ES-I3 (cell line): ENCODE measurements at regions not wholly inside any gene's neighbourhood (a gene's known extent, or its start where the extent isn't known, plus 50 kb on each side); places are given as distances from the start of the nearest gene placed in this dataset.

Source experiments
- H3K36me3 ChIP-seq: 2 replicates; pipeline ENCODE4 v1.6.1; 2013; ENCODE audit warnings: mild to moderate bottlenecking, low read length, control low read depth, moderate library complexity; ENCODE audit not compliant: insufficient read depth
- H3K4me1 ChIP-seq: 2 replicates; pipeline ENCODE4 v1.6.1; 2013; ENCODE audit warnings: mild to moderate bottlenecking, control low read depth, low read length; ENCODE audit not compliant: insufficient read depth
- H3K9ac ChIP-seq: 2 replicates; pipeline ENCODE4 v1.6.1; 2013; ENCODE audit warnings: low read depth, mild to moderate bottlenecking, low read length, moderate library complexity
- H3K9me3 ChIP-seq: 2 replicates; pipeline ENCODE4 v1.6.1; 2013; ENCODE audit warnings: mild to moderate bottlenecking, low read length, moderate library complexity; ENCODE audit not compliant: control insufficient read depth, insufficient read depth

DNA sequence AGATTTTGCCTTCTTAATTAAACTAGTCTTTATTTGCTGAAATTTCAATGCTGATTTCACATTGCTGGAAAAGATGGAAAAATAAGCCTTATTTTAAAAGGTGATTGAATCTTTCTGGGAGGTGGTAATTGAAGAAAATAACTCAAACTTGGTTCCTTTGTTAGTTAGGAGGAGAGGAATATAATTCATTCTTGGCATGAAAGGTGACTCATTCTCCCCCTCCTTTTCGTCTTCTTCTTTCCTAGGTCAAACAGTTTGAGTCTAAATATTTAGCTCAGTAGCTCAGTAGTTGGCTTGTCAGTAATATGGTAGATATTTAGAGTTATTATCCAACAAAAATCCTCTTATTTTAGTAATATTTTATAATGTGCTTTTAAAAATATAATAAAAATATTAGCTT, 353.9 kb upstream of the MEF2C start:
- Histone ChIP-seq H3K4me1 (no peaks in the 10 kb centered on the region), H3K36me3 (no peaks in the 10 kb centered on the region), H3K9me3 (no peaks in the 10 kb centered on the region), H3K9ac (no peak overlapping the region)

DNA sequence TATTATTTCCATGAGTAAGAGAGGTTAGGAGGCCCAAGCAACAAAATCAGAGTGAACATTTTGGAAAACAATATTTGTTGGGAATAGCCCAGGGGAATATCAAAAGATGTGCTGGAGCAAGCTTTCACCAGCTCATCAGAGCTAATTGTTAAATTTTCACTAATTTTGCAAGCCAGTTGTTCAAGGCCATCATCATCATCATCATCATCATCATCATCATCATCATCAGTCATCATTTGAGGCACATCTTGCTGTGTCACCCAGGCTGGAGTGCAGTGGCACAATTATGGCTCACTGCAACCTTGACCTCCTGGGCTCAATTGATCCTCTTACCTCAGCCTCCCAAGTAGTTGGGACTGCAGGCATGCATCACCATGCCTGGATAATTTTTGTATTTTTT, 350.5 kb upstream of the MEF2C start:
- H3K4me1 ChIP-seq, result no peaks in the 10 kb centered on the region
- H3K9ac ChIP-seq, result no peak overlapping the region
- H3K9me3 ChIP-seq, result no peaks in the 10 kb centered on the region
- no peaks in the 10 kb centered on the region for H3K36me3 ChIP-seq

DNA sequence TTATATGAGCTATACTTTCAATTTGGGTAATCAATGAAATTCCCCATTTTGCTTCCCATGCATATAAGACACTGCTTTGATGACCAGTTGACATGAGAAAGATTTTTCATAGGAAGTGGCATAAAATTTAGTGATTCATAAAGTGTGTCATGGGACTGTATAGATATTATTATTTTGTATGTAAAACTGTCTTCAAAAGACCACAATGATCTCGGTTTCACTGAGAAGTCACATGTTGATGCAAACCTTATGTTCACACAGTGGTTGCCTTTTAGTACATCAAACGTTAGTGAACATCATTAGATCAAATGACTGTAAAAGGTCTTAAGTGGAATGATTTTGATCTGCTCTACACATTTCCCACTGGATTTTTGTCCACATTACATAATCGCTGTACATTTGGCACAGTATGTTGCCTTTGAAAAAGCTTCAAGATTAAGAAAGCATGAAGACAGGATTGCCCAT, 349.2 kb upstream of the MEF2C start:
- Histone ChIP-seq H3K9me3 (no peaks in the 10 kb centered on the region), H3K4me1 (no peaks in the 10 kb centered on the region), H3K9ac (no peak overlapping the region), H3K36me3 (no peaks in the 10 kb centered on the region)

DNA sequence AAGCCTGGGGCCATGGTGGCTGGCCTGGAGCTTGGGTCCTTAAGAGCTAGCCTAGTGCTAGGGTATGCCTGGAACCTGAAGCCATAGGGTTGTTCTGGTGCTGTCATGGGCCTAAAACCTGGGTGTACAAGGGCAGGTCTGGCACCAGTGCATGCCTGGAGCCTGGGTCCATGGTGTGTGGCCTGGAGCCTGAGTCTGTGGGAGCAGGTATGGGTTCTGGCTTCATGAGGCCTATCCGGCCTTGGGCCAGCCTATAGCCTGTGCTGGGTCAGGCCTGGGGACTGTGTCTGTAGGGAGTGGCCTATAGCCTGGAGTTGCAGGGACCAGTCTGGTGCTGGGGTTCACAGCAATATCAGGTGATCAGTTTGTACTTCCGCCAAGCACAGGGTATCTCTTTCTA, 347.2 kb upstream of the MEF2C start:
- no peaks in the 10 kb centered on the region for H3K4me1 ChIP-seq

DNA sequence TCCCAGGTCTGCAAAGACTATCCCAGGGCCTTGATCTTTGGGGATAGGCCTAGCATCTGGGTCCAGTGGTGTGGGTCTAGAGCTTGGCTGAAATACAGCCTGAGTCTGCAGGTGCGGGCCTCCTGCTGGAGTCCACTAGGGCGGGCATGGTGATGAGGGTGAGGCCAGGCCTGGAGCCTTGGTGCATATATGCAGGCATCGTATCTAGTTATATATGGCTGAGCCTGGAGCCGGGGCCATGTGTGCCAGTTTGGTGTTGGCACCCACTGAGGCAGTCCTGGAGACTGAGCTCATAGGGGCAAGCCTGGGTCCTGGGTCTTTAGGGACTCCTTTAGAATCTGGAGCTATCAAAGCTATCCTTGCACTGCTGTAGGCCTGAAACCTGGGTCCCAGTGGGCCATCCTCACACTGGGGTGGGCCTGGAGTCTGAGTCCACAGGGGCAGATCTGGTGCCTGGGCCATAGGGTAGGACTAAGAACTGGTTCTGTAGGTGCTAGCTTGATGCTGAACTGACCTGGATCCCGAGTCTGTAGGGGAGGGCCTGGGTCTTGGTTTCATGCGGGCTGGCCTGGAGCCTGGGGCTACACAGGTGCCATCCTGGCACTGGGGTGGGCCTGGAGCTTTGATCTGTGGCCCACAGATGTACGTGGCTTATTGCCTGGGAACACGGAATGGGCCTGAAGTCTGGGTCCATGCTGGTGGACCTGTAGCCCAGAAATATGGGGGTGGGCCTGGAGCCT, 346.5 kb upstream of the MEF2C start:
- Histone ChIP-seq H3K9ac (no peak overlapping the region), H3K36me3 (no peaks in the 10 kb centered on the region), H3K4me1 (no peaks in the 10 kb centered on the region), H3K9me3 (no peaks in the 10 kb centered on the region)

More for the DNA sequence above, 347.2 kb upstream of the MEF2C start:
- Histone ChIP-seq H3K36me3 (no peaks in the 10 kb centered on the region), H3K9me3 (no peaks in the 10 kb centered on the region), H3K9ac (no peak overlapping the region)

DNA sequence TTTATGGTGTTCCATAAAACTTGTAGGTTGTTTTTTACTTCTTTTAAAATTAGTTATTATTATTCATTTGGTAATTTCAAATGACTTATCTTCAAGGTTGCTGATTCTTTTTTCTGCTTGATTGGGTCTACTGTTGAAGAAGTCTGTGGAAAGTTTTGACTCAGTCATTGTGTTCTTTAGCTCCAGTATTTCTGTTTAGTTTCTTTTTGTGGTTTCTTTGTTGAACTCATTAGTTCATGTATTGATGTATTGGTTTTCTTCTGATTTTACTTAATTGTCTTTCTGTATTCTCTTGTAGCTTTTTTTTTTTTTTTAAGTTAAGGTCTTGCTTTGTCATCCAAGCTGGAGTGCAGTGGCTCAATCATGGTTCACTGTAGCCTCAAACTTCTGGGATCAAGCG, 345.4 kb upstream of the MEF2C start:
- H3K9ac ChIP-seq, result no peak overlapping the region
- no peaks in the 10 kb centered on the region for H3K4me1 ChIP-seq
- no peaks in the 10 kb centered on the region for H3K36me3 ChIP-seq

DNA sequence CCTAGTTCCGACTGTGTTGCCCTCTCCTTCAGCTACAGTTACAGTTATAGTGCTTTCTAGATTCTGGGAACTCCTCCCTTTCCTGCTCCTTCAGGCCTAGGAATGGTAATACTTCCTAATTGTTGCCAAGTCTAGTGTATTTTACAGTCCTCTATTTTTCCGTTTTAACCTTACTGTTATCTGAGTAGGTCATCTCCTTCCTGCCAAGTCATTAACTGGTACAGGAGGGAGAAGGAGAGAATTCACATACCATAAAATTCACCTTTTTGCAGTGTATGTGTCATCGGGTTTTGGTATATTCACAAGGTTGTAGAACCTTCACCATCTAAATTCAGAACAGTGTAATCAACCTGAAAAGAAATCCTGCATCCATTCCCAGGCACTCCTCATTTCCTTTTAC, 335.4 kb upstream of the MEF2C start:
- Histone ChIP-seq H3K4me1 (no peaks in the 10 kb centered on the region), H3K36me3 (no peaks in the 10 kb centered on the region), H3K9ac (no peak overlapping the region), H3K9me3 (no peaks in the 10 kb centered on the region)

More for the DNA sequence above, 345.4 kb upstream of the MEF2C start:
- no peaks in the 10 kb centered on the region for H3K9me3 ChIP-seq

DNA sequence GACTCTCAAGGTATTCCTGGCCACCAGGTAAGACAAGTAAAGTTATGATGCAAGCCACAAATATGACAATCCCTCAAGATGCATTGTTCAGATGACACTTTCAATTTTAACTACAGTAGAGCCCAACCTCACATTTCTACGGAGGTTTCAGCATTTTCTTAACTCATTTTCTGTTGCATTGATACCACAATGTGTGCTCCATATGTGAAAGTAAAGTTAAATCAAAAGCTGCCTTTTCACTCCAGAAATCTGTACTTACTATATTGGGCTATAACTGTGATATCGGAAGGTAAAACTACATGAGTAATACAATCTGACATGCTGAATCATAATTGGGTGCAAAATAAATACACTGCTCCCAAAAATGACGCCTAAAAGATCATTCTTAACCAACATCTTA, 333.6 kb upstream of the MEF2C start:
- Histone ChIP-seq H3K9me3 (no peaks in the 10 kb centered on the region), H3K4me1 (no peaks in the 10 kb centered on the region), H3K9ac (no peak overlapping the region), H3K36me3 (no peaks in the 10 kb centered on the region)

DNA sequence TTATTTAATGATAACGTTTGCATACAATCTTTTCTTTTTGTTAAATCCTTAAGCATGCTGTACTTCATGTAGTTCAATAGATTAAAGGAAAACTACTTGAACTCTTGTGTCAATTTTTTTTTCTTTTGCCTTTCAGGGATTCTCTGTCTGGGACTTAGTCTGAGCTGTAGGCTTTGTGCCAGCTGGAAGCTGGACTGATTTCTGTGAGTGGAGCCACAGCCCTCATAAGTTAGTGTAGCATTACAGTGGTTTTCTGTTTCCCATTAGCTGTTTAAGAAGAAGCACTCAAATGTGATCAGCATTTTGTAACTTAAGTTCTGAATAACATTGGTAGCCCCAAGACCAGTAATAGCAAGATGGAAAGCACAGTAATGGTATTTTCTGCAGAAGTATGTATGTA, 330.6 kb upstream of the MEF2C start:
- Histone ChIP-seq H3K36me3 (no peaks in the 10 kb centered on the region), H3K4me1 (no peaks in the 10 kb centered on the region), H3K9ac (no peak overlapping the region), H3K9me3 (no peaks in the 10 kb centered on the region)

DNA sequence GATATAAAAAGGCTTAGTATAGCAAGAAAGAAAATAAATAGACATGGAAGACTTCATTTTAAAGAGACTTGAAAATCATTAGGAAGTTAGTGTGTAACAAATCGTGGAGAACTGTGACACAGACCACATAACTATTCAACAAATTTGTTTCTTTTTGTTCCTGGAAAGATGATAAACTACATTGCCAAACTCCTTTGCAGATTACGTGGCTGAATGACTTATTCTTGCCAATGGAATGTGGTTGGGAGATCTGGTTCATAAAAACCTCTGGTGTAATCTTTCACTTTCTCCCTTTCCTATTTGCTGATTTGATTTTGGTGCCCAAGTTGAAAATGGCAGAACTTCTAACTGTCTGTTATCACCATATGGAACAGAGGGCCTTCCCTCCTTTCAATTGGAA, 328.9 kb upstream of the MEF2C start:
- H3K4me1 ChIP-seq, result no peaks in the 10 kb centered on the region
- no peaks in the 10 kb centered on the region for H3K9me3 ChIP-seq
- no peak overlapping the region for H3K9ac ChIP-seq
- H3K36me3 ChIP-seq, result no peaks in the 10 kb centered on the region

DNA sequence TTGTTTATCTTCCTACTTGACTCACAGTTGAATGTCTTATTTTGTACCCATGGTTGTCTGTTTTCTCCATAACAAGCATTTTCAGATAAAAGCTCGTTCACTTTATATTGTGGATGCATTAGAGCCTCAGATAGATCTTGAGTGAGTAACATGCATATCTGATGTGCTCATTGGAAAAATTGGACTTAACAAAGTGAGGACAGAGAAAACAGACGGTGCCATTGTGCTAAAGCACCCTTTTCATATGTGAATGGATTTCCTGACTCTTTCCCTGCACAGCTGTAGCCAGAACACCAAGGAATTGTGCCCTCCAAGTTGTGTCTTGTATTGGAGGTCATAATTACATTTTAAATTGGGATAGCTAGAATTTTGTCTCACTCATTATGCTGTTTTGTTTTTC, 325.8 kb upstream of the MEF2C start:
- Histone ChIP-seq H3K36me3 (no peaks in the 10 kb centered on the region), H3K9me3 (no peaks in the 10 kb centered on the region), H3K4me1 (no peaks in the 10 kb centered on the region), H3K9ac (no peak overlapping the region)

DNA sequence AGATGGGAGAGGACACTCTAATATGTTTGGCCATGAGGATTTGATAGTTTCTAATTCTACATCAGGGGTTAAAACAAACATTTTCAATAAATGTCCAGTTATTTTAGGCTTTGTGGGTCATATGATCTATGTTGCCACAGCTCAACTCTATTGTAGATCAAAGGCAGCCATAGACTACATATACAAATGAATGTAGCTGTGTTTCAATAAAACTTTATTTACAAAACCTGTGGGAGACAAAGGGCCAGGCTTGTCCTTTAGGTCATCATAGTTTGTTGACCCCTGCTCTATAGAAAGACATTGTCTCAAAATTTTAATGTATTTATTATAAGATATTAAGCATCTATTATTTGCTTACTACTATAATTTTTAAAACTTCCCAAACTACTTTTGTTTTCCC, 325.4 kb upstream of the MEF2C start:
- no peak overlapping the region for H3K9ac ChIP-seq
- no peaks in the 10 kb centered on the region for H3K9me3 ChIP-seq

DNA sequence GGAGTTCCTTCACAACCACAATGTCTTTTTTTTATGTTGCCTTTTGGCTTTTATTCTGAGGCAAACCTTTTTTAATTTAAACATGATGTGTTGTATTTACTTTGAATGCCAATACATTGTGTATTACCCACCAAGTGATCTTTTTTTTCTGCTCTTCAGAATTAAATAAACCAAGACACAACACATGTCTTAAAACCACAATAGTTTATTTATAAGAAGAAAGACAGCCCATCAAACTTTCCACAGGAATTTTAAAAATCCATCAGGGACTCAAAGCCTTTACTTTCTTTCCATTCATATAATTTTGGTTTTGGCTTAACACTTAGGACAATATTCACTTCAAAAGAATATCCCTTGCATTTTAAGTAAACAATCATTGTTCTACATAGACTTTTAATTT, 321.8 kb upstream of the MEF2C start:
- no peak overlapping the region for H3K9ac ChIP-seq
- no peaks in the 10 kb centered on the region for H3K9me3 ChIP-seq
- no peaks in the 10 kb centered on the region for H3K36me3 ChIP-seq
- no peaks in the 10 kb centered on the region for H3K4me1 ChIP-seq

More for the DNA sequence above, 325.4 kb upstream of the MEF2C start:
- no peaks in the 10 kb centered on the region for H3K4me1 ChIP-seq
- H3K36me3 ChIP-seq, result no peaks in the 10 kb centered on the region

DNA sequence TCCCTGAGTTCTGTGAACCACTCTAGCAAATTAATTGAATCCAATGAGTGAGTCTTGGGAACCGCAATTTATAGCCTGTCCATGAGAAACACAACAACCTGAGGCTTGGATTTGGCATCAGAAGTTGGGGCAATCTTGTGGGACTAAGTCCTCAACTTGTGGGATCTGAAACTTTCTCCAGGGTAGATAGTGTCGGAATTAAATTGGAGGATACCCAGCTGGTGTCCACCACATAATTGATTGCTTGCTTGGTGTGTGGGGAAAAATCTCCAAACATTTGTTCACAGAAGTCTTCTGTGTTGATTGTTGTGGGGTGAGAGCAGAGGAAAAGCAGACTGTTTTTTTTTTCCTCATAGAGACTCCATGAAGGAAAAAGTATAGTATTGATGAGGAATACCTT, 320.6 kb upstream of the MEF2C start:
- H3K4me1 ChIP-seq, result no peaks in the 10 kb centered on the region
- no peaks in the 10 kb centered on the region for H3K36me3 ChIP-seq
- no peaks in the 10 kb centered on the region for H3K9me3 ChIP-seq
- no peak overlapping the region for H3K9ac ChIP-seq

DNA sequence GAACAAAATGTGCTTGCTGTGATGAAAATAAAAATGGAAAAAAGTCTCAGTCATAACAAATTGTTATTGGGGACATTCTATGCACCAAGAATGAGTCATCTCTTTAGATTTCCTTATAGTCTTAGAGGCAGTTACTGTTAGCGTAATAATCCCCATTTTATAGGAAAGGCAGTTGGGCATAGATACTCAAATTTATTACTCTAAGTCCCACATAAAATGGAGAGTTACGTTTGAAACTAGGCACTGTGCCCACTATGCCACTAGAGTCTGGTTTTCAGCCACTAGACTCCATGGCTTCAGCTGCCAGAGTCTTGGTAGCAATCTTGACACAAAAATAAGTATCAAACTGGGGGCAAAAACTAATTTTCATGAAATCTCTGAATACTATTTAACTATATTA, 317.9 kb upstream of the MEF2C start:
- H3K36me3 ChIP-seq, result no peaks in the 10 kb centered on the region
- no peak overlapping the region for H3K9ac ChIP-seq
- H3K9me3 ChIP-seq, result no peaks in the 10 kb centered on the region
- H3K4me1 ChIP-seq, result no peaks in the 10 kb centered on the region
